ENCODE measurements at regions not wholly inside any gene's neighbourhood (a gene's known extent, or its start where the extent isn't known, plus 50 kb on each side); places are given as distances from the start of the nearest gene placed in this dataset.

DNA sequence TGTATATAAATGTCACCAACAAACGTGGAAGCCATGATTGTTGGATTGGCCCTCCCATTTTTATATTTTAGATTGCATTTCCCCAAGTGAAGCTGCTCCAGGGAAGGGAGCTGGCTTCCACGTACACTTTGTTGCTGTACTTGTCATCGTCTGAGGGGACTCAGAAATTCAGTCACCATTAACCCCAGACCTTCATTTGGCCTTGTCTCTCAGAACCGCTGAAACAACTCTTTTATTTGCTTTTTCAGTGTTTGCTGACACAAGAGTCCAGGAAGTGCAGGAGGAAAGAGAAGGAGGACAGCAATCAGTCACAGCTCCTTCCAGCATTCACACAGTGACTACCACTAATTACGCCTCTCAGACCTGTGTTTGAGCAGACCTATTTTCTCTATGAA lies 276.5 kb downstream of the TBL1XR1 start:
- no peaks in the 10 kb centered on the region for H3K4me1 ChIP-seq (ENCODE audit: insufficient read depth, low read length, poor library complexity, severe bottlenecking)
- CTCF ChIA-PET = interaction anchor here (0.5 kb wide), 1 partner anchor 123 kb away, joined by 7 read pairs; no protein-coding TSS in a partner anchor
- no peak for DNase-seq (ENCODE audit: low spot score)
- H3K36me3 ChIP-seq (ENCODE audit: insufficient read depth, low read length, poor library complexity, severe bottlenecking) = no peaks in the 10 kb centered on the region
- H3K27ac ChIP-seq (ENCODE audit: low read depth, low read length, poor library complexity, severe bottlenecking) = no peak overlapping the region
- no peaks in the 10 kb centered on the region for H3K9me3 ChIP-seq (ENCODE audit: low read depth, low read length, poor library complexity, severe bottlenecking)
- TF ChIP-seq EZH2 (IDR thresholded peaks at IDR 0.05; ENCODE audit: borderline replicate concordance, low read depth, low read length, poor library complexity, severe bottlenecking) = no peak
- TF ChIP-seq, protein P1, sequence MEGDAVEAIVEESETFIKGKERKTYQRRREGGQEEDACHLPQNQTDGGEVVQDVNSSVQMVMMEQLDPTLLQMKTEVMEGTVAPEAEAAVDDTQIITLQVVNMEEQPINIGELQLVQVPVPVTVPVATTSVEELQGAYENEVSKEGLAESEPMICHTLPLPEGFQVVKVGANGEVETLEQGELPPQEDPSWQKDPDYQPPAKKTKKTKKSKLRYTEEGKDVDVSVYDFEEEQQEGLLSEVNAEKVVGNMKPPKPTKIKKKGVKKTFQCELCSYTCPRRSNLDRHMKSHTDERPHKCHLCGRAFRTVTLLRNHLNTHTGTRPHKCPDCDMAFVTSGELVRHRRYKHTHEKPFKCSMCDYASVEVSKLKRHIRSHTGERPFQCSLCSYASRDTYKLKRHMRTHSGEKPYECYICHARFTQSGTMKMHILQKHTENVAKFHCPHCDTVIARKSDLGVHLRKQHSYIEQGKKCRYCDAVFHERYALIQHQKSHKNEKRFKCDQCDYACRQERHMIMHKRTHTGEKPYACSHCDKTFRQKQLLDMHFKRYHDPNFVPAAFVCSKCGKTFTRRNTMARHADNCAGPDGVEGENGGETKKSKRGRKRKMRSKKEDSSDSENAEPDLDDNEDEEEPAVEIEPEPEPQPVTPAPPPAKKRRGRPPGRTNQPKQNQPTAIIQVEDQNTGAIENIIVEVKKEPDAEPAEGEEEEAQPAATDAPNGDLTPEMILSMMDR (conservative IDR thresholded peaks at IDR 0.05; ENCODE audit: low read depth, low read length) = no peak
- POLR2A ChIA-PET (ENCODE audit: low non-redundant PET) = no interaction called here
- no TSS peak for BruUV-seq (replicated peaks)
- no peak overlapping the region for H3K4me3 ChIP-seq (ENCODE audit: low read depth, low read length, poor library complexity, severe bottlenecking)
- H3K27me3 ChIP-seq (replicated peaks; ENCODE audit: insufficient read depth, low read depth, low read length, poor library complexity) = no peaks in the 10 kb centered on the region
- intact Hi-C loops (cut with micrococcal nuclease; ENCODE audit: unreplicated experiment) = no loop called here

DNA sequence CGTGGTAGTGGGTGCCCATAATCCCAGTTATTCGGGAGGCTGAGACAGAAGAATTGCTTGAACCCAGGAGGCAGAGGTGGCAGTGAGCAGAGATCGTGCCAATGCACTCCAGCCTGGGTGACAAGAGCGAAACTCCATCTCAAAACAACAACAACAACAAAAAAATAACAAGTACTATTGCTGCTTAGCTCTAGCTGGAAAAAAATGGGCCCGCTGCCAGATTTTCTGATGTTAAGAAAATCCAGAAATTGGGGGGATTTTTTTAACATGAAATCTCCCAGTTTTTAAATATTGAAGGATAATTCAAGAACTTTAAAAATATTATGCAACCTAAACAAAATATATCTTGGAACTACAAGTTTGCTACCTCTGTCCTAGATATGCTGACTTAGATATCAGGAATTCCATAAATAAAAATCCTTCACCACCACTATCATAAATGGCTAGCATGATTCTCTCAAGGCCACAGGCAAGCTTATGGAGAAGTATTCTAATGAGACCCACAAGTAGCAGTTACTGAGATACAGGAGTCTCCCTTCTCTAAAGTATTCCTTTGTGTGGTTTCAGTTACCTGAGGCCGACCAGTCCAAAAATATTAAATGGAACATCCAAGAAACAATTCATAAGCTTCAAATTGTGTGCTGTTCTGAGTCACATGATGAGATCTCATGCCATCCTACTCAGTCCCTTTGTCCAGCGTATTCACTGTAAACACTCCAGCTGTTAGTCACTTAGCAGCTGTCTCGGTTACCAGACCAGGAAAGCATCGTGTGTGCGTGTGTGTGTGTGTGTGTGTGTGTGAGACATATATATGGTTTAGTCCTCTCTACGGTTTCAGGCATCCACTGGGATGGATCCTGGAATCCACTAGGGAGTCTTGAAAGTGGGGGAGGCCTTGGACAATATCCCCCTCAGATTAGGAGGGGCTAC lies 277.2 kb downstream of the TBL1XR1 start:
- intact Hi-C loops (cut with micrococcal nuclease; ENCODE audit: unreplicated experiment) = no loop called here
- H3K9me3 ChIP-seq (ENCODE audit: low read depth, low read length, poor library complexity, severe bottlenecking) = no peaks in the 10 kb centered on the region
- H3K36me3 ChIP-seq (ENCODE audit: insufficient read depth, low read length, poor library complexity, severe bottlenecking) = no peaks in the 10 kb centered on the region
- H3K27me3 ChIP-seq (replicated peaks; ENCODE audit: insufficient read depth, low read depth, low read length, poor library complexity) = no peaks in the 10 kb centered on the region
- no peak overlapping the region for H3K27ac ChIP-seq (ENCODE audit: low read depth, low read length, poor library complexity, severe bottlenecking)
- no peaks in the 10 kb centered on the region for H3K4me1 ChIP-seq (ENCODE audit: insufficient read depth, low read length, poor library complexity, severe bottlenecking)
- no peak for DNase-seq (ENCODE audit: low spot score)
- H3K4me3 ChIP-seq (ENCODE audit: low read depth, low read length, poor library complexity, severe bottlenecking) = no peak overlapping the region
- POLR2A ChIA-PET (ENCODE audit: low non-redundant PET) = no interaction called here
- no TSS peak for BruUV-seq (replicated peaks)
- CTCF ChIA-PET = interaction anchor here (0.5 kb wide), 1 partner anchor 122 kb away, joined by 7 read pairs; no protein-coding TSS in a partner anchor
- TF ChIP-seq EZH2 (IDR thresholded peaks at IDR 0.05; ENCODE audit: borderline replicate concordance, low read depth, low read length, poor library complexity, severe bottlenecking) = no peak
- TF ChIP-seq, protein P1 (conservative IDR thresholded peaks at IDR 0.05; ENCODE audit: low read depth, low read length) = no peak

DNA sequence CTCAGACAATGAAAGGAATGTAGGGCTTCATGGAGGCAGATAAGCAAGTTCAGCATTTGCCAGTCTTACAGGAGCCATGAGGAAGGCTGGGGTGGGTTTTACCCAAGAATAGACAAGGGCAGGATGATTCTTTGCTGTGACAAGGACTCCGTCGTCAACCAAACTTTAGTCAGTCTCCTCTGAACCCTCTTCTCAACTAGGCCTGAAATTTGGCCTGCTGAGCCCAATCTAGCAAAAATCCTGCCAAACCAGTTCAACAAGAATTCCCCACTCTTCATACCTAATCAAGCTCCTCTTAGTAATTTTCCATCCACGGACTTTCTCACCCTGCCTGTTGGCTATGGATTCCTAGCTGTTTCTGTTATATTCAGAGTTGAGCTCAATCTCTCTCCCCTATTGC lies 280.5 kb downstream of the TBL1XR1 start:
- Histone ChIP-seq H3K27ac (ENCODE audit: low read depth, low read length, poor library complexity, severe bottlenecking) (no peak overlapping the region), H3K27me3 (replicated peaks; ENCODE audit: insufficient read depth, low read depth, low read length, poor library complexity) (no peaks in the 10 kb centered on the region), H3K4me1 (ENCODE audit: insufficient read depth, low read length, poor library complexity, severe bottlenecking) (no peaks in the 10 kb centered on the region), H3K4me3 (ENCODE audit: low read depth, low read length, poor library complexity, severe bottlenecking) (no peak overlapping the region), H3K36me3 (ENCODE audit: insufficient read depth, low read length, poor library complexity, severe bottlenecking) (no peaks in the 10 kb centered on the region), H3K9me3 (ENCODE audit: low read depth, low read length, poor library complexity, severe bottlenecking) (no peaks in the 10 kb centered on the region)
- TF ChIP-seq EZH2 (IDR thresholded peaks at IDR 0.05; ENCODE audit: borderline replicate concordance, low read depth, low read length, poor library complexity, severe bottlenecking) = no peak
- TF ChIP-seq, protein P1 (conservative IDR thresholded peaks at IDR 0.05; ENCODE audit: low read depth, low read length) = no peak
- ChIA-PET POLR2A (ENCODE audit: low non-redundant PET) (no interaction called here), CTCF (no interaction called here)
- intact Hi-C loops (cut with micrococcal nuclease; ENCODE audit: unreplicated experiment) = no loop called here
- BruUV-seq (replicated peaks) = no TSS peak
- no peak for DNase-seq (ENCODE audit: low spot score)
